ENCODE measurements at regions not wholly inside any gene's neighbourhood (a gene's known extent, or its start where the extent isn't known, plus 50 kb on each side); places are given as distances from the start of the nearest gene placed in this dataset.

DNA sequence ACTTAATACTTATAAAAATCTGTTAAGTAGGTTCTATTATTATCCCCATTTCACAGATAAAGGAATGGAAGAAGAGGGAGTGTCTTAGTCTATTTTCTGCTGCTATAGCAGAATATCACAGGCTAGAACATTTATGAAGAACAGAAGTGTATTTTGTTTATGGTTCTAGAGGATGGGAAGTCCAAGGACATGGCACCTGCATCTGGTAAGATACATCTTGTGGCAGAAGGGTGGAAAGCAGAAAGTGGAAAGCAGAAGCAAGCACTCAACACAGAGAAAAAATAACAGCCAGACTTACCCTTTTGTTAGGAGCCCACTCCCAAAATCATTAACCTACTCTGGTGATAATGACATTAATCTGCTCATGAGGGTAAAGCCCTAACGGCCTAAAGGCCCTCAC is 422.4 kb downstream of the NPIPA8 start:
- TF ChIP-seq, protein P1, sequence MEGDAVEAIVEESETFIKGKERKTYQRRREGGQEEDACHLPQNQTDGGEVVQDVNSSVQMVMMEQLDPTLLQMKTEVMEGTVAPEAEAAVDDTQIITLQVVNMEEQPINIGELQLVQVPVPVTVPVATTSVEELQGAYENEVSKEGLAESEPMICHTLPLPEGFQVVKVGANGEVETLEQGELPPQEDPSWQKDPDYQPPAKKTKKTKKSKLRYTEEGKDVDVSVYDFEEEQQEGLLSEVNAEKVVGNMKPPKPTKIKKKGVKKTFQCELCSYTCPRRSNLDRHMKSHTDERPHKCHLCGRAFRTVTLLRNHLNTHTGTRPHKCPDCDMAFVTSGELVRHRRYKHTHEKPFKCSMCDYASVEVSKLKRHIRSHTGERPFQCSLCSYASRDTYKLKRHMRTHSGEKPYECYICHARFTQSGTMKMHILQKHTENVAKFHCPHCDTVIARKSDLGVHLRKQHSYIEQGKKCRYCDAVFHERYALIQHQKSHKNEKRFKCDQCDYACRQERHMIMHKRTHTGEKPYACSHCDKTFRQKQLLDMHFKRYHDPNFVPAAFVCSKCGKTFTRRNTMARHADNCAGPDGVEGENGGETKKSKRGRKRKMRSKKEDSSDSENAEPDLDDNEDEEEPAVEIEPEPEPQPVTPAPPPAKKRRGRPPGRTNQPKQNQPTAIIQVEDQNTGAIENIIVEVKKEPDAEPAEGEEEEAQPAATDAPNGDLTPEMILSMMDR (IDR thresholded peaks at IDR 0.05; ENCODE audit: low read length): no peak
- TF ChIP-seq EZH2 (optimal IDR thresholded peaks at IDR 0.05; ENCODE audit: low read depth, low read length): no peak

Measured in MM.1S (cell line).